AG10803 (cell line): ENCODE measurements at regions not wholly inside any gene's neighbourhood (a gene's known extent, or its start where the extent isn't known, plus 50 kb on each side); places are given as distances from the start of the nearest gene placed in this dataset.

Experiments used
- DNase-seq: peaks from one replicate; pipeline ENCODE4 v3.0.0; 2010; ENCODE audit warnings: low read depth
- H3K4me3 ChIP-seq: 2 replicates; pipeline ENCODE4 v1.5.1; 2011; ENCODE audit warnings: mild to moderate bottlenecking, low read length, control low read depth
- TF ChIP-seq, protein P1 (sequence below): conservative IDR thresholded peaks from 2 replicates; pipeline ENCODE4 v1.5.1; 2011; ENCODE audit warnings: mild to moderate bottlenecking, low read length, control low read depth, inconsistent platforms

DNA sequence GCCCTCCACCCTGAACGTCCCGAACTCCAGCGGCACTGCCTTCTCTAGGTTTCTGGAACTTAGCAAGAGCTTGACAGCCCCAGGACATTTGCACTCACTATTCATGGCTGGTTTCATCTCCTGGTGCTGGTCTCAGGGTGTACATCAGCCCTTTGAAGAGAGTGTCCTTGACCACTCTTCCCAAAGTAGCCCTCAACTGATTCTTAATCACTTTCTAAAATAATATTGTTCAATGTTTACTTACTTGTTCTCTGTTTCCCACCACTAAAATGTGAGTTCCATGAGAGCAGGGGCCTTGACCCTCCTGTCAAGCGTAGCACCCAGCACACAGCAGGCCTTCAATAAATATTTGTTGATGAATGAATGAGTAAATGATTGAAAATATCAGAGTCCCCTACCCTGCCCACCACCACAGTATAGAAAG lies 262.5 kb downstream of the RHOU start:
- DNase-seq = no peak
- TF ChIP-seq, protein P1, sequence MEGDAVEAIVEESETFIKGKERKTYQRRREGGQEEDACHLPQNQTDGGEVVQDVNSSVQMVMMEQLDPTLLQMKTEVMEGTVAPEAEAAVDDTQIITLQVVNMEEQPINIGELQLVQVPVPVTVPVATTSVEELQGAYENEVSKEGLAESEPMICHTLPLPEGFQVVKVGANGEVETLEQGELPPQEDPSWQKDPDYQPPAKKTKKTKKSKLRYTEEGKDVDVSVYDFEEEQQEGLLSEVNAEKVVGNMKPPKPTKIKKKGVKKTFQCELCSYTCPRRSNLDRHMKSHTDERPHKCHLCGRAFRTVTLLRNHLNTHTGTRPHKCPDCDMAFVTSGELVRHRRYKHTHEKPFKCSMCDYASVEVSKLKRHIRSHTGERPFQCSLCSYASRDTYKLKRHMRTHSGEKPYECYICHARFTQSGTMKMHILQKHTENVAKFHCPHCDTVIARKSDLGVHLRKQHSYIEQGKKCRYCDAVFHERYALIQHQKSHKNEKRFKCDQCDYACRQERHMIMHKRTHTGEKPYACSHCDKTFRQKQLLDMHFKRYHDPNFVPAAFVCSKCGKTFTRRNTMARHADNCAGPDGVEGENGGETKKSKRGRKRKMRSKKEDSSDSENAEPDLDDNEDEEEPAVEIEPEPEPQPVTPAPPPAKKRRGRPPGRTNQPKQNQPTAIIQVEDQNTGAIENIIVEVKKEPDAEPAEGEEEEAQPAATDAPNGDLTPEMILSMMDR = no peak
- no peak overlapping the region for H3K4me3 ChIP-seq

DNA sequence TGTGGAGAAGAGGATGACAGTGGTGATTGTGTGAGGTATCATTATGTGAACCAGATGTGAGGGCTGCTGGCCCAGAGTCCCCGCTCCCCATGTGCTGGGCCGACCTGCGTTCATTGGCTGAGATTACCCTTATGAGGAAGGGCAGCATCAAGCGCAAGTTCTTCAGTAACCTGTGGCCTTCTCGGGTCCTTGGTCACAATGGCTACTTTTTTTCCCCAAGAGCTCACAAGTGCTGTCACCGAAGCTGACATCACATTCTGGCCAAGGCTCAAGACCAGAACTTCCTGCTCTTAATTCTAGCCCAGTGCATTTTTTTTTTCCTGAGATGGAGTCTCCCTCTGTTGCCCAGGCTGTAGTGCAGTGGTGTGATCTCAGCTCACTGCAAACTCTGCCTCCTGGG lies 262.9 kb downstream of the RHOU start:
- TF ChIP-seq, protein P1 = no peak
- H3K4me3 ChIP-seq = no peak overlapping the region
- DNase-seq = no peak

DNA sequence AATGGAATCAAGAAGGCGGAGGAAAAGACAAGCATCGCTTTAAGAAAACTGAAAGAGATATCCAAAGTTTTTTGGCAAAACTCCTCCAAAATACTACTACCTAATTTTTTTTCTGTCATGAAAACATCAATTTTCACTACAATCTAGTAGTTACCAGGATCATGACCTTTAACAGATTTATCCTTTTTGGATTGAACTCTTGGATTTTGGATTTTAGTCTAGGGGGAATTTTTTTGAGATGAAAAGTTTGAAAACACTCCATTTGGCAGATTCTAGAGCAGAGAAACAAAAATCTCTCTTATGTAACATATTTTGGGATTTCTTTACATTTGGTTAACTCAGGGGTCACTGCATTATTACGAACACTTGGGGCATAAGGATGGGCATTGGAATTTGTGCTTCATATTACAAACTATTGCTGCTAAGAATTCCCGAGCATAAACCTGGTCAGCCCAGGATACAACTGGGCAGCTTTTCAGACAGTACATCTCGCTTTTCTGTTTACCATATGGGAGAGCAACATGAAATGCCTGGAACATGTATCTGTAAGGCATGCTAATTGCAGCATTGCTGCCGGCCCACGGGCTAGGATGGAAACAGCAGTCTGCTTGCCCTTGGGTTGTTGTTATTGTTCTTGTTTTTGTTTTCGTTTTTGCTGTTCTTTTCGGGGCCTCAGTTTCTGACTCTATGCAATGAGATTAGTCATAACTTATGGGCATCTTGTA lies 264.3 kb downstream of the RHOU start:
- DNase-seq = no peak
- H3K4me3 ChIP-seq = no peak overlapping the region
- TF ChIP-seq, protein P1 = no peak

DNA sequence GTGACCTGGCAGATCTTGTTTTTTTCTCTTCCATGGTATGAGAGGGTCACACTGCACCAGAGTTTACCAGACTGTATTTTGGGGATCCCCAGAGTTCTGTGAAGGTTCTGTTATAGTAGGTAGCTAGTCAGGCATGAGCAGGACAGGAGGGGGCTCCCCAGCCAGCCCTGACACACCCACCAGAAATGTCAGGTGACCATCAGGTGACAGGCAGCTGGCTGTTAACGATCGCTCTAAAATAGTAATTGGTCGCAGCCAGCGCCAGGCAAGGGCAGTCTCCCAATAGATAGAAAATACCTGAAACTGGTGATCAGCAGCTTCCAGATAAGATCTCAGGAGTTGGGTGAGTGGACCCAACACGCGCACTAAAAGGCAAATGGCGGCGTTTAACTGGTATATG lies 264.9 kb downstream of the RHOU start:
- H3K4me3 ChIP-seq = no peak overlapping the region
- DNase-seq = no peak
- TF ChIP-seq, protein P1 = no peak

DNA sequence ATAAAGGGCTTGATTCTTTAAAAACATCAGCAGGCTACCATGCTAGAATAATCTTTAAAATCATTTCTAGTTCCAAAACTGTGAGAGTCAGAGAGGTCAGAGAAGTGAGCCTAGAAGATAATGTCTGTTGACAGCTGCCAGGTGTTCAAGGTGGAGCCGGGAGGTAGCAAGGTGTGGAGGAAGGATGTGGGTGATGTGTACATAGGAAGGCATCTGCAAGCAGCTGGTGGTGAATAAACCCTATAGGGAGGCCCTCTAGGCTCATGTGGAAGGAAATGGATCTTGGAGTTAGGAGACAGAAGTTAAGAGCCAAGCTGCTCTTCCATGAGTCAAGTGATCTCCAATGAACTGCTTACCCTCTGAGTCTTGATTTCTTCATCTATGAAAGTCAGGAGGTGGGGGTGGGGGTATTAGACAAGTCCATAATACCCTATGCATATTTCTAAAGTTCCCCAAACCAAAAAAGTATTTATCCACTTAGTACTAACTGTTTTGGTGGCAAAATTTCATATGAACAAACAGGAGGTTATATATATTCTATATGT lies 266.3 kb downstream of the RHOU start:
- H3K4me3 ChIP-seq = no peak overlapping the region
- DNase-seq = no peak
- TF ChIP-seq, protein P1 = no peak

DNA sequence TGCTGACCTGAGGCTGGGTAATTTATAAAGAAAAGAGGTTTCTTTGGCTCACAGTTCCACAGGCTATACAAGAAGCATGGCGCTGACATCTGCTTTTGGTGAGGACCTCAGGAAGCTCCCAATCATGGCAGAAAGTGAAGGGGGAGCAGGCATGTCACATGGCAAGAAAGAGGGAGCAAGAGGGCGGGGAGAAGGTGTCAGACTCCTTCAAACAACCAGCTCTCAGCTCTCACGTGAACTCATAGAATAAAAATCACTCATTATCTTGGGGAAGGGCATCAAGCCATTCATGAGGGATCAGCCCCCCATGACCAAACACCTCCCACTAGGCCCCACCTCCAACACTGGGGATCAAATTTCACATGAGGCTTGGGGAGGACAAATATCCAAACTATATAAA lies 266.8 kb downstream of the RHOU start:
- TF ChIP-seq, protein P1 = no peak
- DNase-seq = no peak
- H3K4me3 ChIP-seq = no peak overlapping the region

DNA sequence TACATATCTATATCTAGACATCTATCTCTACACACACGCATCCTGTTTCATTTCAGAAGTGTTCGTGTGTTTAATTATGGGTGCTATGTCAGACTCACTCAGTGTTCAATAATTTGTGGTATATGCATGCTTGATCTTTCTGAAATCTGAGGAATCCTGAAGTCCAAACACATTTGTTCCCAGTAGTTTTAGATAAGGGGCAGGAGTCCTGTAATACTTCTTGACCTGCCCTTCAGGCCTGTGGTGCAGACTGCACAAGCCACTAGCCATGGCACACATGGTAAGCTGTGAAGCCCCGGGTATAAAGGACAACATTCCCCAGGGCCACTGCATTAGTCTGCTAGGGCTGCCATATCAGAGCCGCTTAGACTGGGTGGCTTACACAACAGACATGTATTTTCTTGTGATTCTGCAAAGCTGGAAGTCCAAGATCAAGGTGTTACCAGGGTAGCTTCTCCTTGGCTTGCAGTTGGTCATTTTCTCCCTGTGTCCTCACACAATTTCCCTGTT lies 267.2 kb downstream of the RHOU start:
- no peak overlapping the region for H3K4me3 ChIP-seq
- TF ChIP-seq, protein P1 = no peak
- DNase-seq = no peak
